Kidney epithelial cell (primary cell): ENCODE measurements at regions not wholly inside any gene's neighbourhood (a gene's known extent, or its start where the extent isn't known, plus 50 kb on each side); places are given as distances from the start of the nearest gene placed in this dataset.

Experiments
- DNase-seq: peaks from one replicate; pipeline ENCODE4 v3.0.0-alpha.2; 2010; ENCODE audit warnings: low read depth
- H3K27me3 ChIP-seq: 2 replicates; pipeline ENCODE4 v1.6.0; 2011; ENCODE audit warnings: low read length; ENCODE audit not compliant: control insufficient read depth, insufficient read depth
- H3K36me3 ChIP-seq: 2 replicates; pipeline ENCODE4 v1.5.1; 2011; ENCODE audit warnings: low read length; ENCODE audit not compliant: control insufficient read depth, insufficient read depth
- H3K4me3 ChIP-seq: 2 replicates; pipeline ENCODE4 v1.5.1; 2011; ENCODE audit warnings: low read depth, mild to moderate bottlenecking, control low read depth, low read length
- TF ChIP-seq, protein P1 (sequence below): IDR thresholded peaks from 2 replicates; pipeline ENCODE4 v1.5.1; 2011; ENCODE audit warnings: mild to moderate bottlenecking, moderate library complexity, low read length, control low read depth, inconsistent platforms; ENCODE audit not compliant: insufficient read depth, poor library complexity, severe bottlenecking

DNA sequence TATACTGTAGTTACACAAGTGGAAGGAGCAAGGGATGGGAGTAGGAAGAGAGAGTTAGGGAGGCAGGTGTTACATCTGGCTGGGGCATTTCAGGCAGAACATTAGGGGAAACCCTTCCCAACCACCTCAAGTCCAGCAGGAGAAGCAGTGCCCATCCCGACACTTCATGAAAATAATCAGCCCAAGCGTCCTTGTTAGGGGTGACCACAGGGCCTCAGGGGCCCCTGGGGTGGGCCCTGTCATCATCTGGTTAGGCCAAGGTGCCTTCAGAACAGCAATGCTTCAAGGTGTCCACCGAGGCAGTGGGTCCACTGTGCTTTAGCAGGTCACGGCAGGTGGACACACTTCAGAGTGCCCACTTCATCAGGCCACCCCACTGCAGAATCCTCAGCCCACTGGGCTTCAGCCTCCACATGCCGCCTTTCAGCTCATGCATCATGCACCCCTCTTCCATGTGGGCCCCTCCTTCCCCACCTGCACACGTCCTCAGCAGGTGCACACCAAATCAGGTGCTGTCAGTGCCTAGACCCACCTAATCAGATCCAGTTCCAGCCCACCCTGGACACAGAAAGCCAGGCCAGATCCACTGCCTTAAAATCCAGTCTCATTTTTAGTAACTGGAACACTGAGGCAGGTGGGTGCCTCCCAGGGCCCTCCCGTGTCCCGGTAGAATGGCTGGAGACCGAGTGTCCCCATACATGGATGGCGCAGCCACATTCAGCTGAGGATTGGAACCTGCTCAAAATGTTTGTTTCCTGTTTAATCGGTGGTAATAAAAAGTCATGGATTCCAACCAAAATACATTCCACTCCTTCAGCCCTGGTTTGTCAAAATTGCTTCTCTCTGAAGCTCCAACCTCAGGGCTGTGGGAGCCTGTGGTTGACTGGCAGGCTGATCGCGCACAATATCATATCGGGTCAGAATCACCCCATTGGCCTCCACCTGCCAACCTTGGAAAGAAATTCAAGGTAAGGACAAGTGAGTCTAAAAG is 99.5 kb downstream of the ANKRD60 start:
- no peaks in the 10 kb centered on the region for H3K27me3 ChIP-seq
- H3K4me3 ChIP-seq, result no peak overlapping the region
- H3K36me3 ChIP-seq, result no peaks in the 10 kb centered on the region
- TF ChIP-seq, protein P1, sequence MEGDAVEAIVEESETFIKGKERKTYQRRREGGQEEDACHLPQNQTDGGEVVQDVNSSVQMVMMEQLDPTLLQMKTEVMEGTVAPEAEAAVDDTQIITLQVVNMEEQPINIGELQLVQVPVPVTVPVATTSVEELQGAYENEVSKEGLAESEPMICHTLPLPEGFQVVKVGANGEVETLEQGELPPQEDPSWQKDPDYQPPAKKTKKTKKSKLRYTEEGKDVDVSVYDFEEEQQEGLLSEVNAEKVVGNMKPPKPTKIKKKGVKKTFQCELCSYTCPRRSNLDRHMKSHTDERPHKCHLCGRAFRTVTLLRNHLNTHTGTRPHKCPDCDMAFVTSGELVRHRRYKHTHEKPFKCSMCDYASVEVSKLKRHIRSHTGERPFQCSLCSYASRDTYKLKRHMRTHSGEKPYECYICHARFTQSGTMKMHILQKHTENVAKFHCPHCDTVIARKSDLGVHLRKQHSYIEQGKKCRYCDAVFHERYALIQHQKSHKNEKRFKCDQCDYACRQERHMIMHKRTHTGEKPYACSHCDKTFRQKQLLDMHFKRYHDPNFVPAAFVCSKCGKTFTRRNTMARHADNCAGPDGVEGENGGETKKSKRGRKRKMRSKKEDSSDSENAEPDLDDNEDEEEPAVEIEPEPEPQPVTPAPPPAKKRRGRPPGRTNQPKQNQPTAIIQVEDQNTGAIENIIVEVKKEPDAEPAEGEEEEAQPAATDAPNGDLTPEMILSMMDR, result no peak
- DNase-seq, result no peak

DNA sequence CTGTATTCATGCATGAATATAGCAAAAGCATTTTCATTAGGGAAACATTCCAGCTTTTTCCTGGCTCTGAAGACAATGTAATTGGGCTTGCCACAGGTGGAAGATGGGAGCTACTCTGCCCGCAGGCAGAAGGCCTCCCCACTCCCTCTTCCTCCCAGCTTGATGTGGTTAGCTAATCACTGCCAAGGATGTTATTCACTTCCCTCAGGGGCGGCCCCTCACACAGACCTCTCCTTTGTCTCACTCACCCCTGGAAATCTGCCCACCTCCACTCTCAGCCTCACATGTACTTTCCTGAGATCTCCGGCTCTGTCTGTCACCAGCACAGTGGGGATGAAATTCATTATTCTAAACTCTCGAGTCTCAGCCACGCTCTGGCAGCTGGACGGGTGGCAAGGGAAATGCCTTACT is 100.7 kb downstream of the ANKRD60 start:
- TF ChIP-seq, protein P1, result no peak
- no peak overlapping the region for H3K4me3 ChIP-seq
- peak; percentile 86 for DNase-seq
- no peaks in the 10 kb centered on the region for H3K36me3 ChIP-seq
- H3K27me3 ChIP-seq, result no peaks in the 10 kb centered on the region

- TF ChIP-seq, protein P1, result no peak
- Histone ChIP-seq H3K4me3 (no peak overlapping the region), H3K36me3 (no peaks in the 10 kb centered on the region), H3K27me3 (no peaks in the 10 kb centered on the region)
- no peak for DNase-seq
Observed at GRCh38 chr20:58125726-58126125, 102.7 kb downstream of the ANKRD60 start.

DNA sequence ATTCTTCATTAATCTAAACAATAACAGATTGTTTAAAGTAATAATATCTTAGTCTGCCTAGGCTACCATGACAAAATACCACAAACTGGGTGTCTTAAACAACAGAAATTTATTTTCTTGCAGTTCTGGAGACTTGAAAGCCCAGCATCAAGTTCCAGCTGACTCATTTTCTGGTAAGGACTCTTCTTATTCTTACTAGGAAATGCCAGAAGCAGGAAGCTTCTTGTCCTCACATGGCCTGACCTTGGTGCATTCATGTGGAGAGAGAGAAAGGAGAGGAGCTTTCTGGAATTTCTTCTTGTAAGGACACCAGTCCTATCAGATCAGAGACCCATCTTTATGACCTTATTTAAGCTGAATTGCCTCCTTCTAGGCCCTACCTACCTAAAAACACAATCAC is 110.5 kb downstream of the ANKRD60 start:
- Histone ChIP-seq H3K4me3 (no peak overlapping the region), H3K27me3 (no peaks in the 10 kb centered on the region), H3K36me3 (no peaks in the 10 kb centered on the region)
- DNase-seq, result no peak
- TF ChIP-seq, protein P1, result no peak

GRCh38 chr20:58116505-58116904 is 111.9 kb downstream of the ANKRD60 start:
- no peak for DNase-seq
- H3K27me3 ChIP-seq, result no peaks in the 10 kb centered on the region
- TF ChIP-seq, protein P1, result no peak
- H3K4me3 ChIP-seq, result no peak overlapping the region
- H3K36me3 ChIP-seq, result no peaks in the 10 kb centered on the region
